IMR-90 (cell line): ENCODE measurements at regions not wholly inside any gene's neighbourhood (a gene's known extent, or its start where the extent isn't known, plus 50 kb on each side); places are given as distances from the start of the nearest gene placed in this dataset.

Experiments
- BHLHE40 ChIP-seq: fragments of 150-350 bp; IDR thresholded peaks from 2 replicates; pipeline ENCODE4 v1.6.1; 2016; ENCODE audit warnings: mild to moderate bottlenecking, low read depth, low read length
- CHD1 ChIP-seq: IDR thresholded peaks from 2 replicates; pipeline ENCODE4 v1.6.1; 2012; ENCODE audit warnings: low read depth, low read length, improper control_type of control experiment
- FOS ChIP-seq: fragments of 150-350 bp; IDR thresholded peaks from 2 replicates; pipeline ENCODE4 v1.6.1; 2016; ENCODE audit warnings: low read depth, low read length
- MAFK ChIP-seq: IDR thresholded peaks from 2 replicates; pipeline ENCODE4 v1.6.1; 2012; ENCODE audit warnings: low read depth, low read length, improper control_type of control experiment
- MAZ ChIP-seq: IDR thresholded peaks from 2 replicates; pipeline ENCODE4 v1.6.1; 2012; ENCODE audit warnings: low read depth, mild to moderate bottlenecking, low read length, improper control_type of control experiment, moderate library complexity, borderline replicate concordance
- POLR2A ChIP-seq: IDR thresholded peaks from 2 replicates; pipeline ENCODE4 v1.6.1; 2012; ENCODE audit warnings: mild to moderate bottlenecking, low read depth, low read length
- RAD21 ChIP-seq: IDR thresholded peaks from 2 replicates; pipeline ENCODE4 v1.6.1; 2012; ENCODE audit warnings: low read length, improper control_type of control experiment
- RCOR1 ChIP-seq: IDR thresholded peaks from 2 replicates; pipeline ENCODE4 v1.6.1; 2012; ENCODE audit warnings: mild to moderate bottlenecking, low read length, improper control_type of control experiment; ENCODE audit not compliant: insufficient replicate concordance
- RFX5 ChIP-seq: IDR thresholded peaks from 2 replicates; pipeline ENCODE4 v1.8.0; 2012; ENCODE audit warnings: low read depth, mild to moderate bottlenecking, low read length, moderate library complexity
- SMC3 ChIP-seq: fragments of 150-350 bp; IDR thresholded peaks from 2 replicates; pipeline ENCODE4 v1.6.1; 2016; ENCODE audit warnings: low read depth, mild to moderate bottlenecking, antibody characterized with exemption, low read length, moderate library complexity
- TF ChIP-seq, protein P1 (sequence below): conservative IDR thresholded peaks from 2 replicates; pipeline ENCODE4 v1.5.1; 2012; ENCODE audit warnings: mild to moderate bottlenecking, low read depth, low read length, improper control_type of control experiment
- TF ChIP-seq, protein P2 (sequence below): fragments of 150-350 bp; IDR thresholded peaks from 2 replicates; pipeline ENCODE4 v1.6.1; 2017; ENCODE audit warnings: mild to moderate bottlenecking, antibody characterized with exemption, low read length, low read depth

DNA sequence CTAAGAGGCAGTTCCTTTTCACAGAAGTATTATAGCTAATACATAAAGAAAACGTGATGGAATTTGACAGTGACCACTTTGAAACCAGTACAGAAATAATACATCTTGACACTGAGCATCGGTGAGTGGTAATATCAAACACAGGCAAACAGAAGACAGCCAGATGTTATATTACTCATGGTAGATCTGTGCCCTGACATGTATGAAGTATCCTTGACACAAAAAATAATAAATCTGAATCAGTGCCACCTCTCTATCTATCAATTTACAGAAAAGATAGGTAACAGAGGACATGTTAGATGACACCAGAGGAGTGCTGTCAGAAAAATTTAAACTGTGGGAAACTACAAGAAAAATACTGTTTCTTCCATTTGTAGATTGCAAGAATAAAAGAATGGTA lies 217.4 kb upstream of the POT1 start:
- TF ChIP-seq, protein P1, sequence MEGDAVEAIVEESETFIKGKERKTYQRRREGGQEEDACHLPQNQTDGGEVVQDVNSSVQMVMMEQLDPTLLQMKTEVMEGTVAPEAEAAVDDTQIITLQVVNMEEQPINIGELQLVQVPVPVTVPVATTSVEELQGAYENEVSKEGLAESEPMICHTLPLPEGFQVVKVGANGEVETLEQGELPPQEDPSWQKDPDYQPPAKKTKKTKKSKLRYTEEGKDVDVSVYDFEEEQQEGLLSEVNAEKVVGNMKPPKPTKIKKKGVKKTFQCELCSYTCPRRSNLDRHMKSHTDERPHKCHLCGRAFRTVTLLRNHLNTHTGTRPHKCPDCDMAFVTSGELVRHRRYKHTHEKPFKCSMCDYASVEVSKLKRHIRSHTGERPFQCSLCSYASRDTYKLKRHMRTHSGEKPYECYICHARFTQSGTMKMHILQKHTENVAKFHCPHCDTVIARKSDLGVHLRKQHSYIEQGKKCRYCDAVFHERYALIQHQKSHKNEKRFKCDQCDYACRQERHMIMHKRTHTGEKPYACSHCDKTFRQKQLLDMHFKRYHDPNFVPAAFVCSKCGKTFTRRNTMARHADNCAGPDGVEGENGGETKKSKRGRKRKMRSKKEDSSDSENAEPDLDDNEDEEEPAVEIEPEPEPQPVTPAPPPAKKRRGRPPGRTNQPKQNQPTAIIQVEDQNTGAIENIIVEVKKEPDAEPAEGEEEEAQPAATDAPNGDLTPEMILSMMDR = no peak
- TF ChIP-seq POLR2A (no peak), SMC3 (no peak), FOS (no peak), RCOR1 (no peak), RFX5 (no peak), MAZ (no peak), CHD1 (no peak), MAFK (no peak), RAD21 (no peak), BHLHE40 (no peak)
- TF ChIP-seq, protein P2, sequence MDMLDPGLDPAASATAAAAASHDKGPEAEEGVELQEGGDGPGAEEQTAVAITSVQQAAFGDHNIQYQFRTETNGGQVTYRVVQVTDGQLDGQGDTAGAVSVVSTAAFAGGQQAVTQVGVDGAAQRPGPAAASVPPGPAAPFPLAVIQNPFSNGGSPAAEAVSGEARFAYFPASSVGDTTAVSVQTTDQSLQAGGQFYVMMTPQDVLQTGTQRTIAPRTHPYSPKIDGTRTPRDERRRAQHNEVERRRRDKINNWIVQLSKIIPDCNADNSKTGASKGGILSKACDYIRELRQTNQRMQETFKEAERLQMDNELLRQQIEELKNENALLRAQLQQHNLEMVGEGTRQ = no peak
